ENCODE measurements at regions not wholly inside any gene's neighbourhood (a gene's known extent, or its start where the extent isn't known, plus 50 kb on each side); places are given as distances from the start of the nearest gene placed in this dataset.

DNA sequence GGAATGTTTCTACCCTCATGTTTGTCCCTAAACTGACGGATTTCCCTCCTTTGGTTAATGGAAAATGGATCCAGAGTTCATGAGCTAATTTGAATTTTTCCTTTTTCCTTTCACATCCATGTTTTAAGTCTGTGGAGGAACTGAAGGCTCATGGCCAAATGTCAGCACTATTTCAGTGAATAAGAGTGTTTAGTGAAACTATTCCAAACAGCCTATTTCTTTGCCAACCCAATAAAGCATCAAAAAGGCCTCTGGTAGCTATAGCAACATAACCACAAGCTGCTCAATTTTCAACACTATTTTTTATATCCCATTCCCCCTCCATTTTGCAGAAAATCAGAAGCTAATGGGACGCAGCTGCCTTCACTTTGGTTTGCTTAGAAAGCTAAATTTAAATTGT, 1454.1 kb downstream of the GATA3 start:
- Histone ChIP-seq H3K9ac (ENCODE audit: low read depth, low read length) (no peak overlapping the region), H4K20me1 (ENCODE audit: insufficient read depth, low read length) (no peaks in the 10 kb centered on the region), H4K8ac (ENCODE audit: low read depth in 2 of 2, low read length in 2 of 2) (no peak overlapping the region), H2BK120ac (ENCODE audit: low read depth, low read length) (no peak overlapping the region), H3K4ac (ENCODE audit: low read depth, low read length) (no peak overlapping the region), H2AFZ (replicated peaks; ENCODE audit: low read length, poor library complexity) (no peak overlapping the region), H3K4me3 (ENCODE audit: insufficient read depth, low read depth, low read length) (no peak overlapping the region), H2AK5ac (ENCODE audit: low read depth, low read length) (no peak overlapping the region), H4K5ac (ENCODE audit: low read depth, low read length) (no peak overlapping the region), H3K56ac (ENCODE audit: extremely low read depth, insufficient read depth, low read length) (no peak overlapping the region), H3K18ac (ENCODE audit: low read depth, low read length) (no peak overlapping the region), H3K4me2 (ENCODE audit: low read depth, low read length) (no peak overlapping the region), H3K9me3 (ENCODE audit: control insufficient read depth, insufficient read depth, low read length) (no peaks in the 10 kb centered on the region), H2BK20ac (ENCODE audit: low read depth, low read length) (no peak overlapping the region), H3K23ac (ENCODE audit: low read depth, low read length) (no peak overlapping the region), H3K4me1 (ENCODE audit: control insufficient read depth, insufficient read depth, low read length) (no peaks in the 10 kb centered on the region), H3K36me3 (ENCODE audit: control insufficient read depth, insufficient read depth, low read length) (no peaks in the 10 kb centered on the region), H2BK15ac (ENCODE audit: low read depth, low read length) (no peak overlapping the region), H3K79me1 (ENCODE audit: low read depth in 1 of 2, low read length in 2 of 2) (no peaks in the 10 kb centered on the region), H3K9me1 (ENCODE audit: insufficient read depth, low read length) (no peaks in the 10 kb centered on the region), H3K14ac (replicated peaks; ENCODE audit: low read depth, low read length) (no peak overlapping the region), H2AK9ac (replicated peaks; ENCODE audit: low read depth, low read length, poor library complexity) (no peak overlapping the region), H4K91ac (ENCODE audit: insufficient read depth, low read depth, low read length) (no peak overlapping the region), H2BK5ac (ENCODE audit: low read depth, low read length, poor library complexity, severe bottlenecking) (no peak overlapping the region), H3K27me3 (ENCODE audit: control insufficient read depth, insufficient read depth, low read length) (no peaks in the 10 kb centered on the region), H3K27ac (ENCODE audit: insufficient read depth, low read length) (no peak overlapping the region)
- intact Hi-C loops (cut with micrococcal nuclease) = no loop called here
- POLR2A ChIA-PET (ENCODE audit: unreplicated experiment) = no interaction called here
- dilution Hi-C loops (cut with HindIII; ENCODE audit: low sequenced_read_pairs, unreplicated experiment) = no loop called here
- WGBS, 2 experiments (ENCODE audit: extremely low coverage in 2 of 2, insufficient read length in 1 of 2) = no CpG with 5 or more reads among the region's 2 CpGs
- BruUV-seq (replicated peaks) = no TSS peak
- ATAC-seq (ENCODE audit: low read depth) (no peak; the same call in 1 of the 2 replicates), DNase-seq (no peak)
- CTCF ChIA-PET = no interaction called here
- in situ Hi-C loops (cut with MboI; ENCODE audit: low sequenced_read_pairs) = no loop called here
- TF ChIP-seq CHD1 (IDR thresholded peaks at IDR 0.05; ENCODE audit: low read depth, low read length) (no peak), POLR2A (IDR thresholded peaks at IDR 0.05; ENCODE audit: low read depth, low read length) (no peak), RCOR1 (IDR thresholded peaks at IDR 0.05; ENCODE audit: insufficient replicate concordance, low read length) (no peak), RAD21 (IDR thresholded peaks at IDR 0.05; ENCODE audit: low read length) (no peak), SMC3 (IDR thresholded peaks at IDR 0.05; ENCODE audit: low read depth, low read length) (no peak), CEBPB (IDR thresholded peaks at IDR 0.05; ENCODE audit: low read depth, low read length) (no peak), MAZ (IDR thresholded peaks at IDR 0.05; ENCODE audit: borderline replicate concordance, low read depth, low read length) (no peak), BHLHE40 (IDR thresholded peaks at IDR 0.05; ENCODE audit: low read depth, low read length) (no peak), RFX5 (IDR thresholded peaks at IDR 0.05; ENCODE audit: low read depth, low read length) (no peak), MAFK (IDR thresholded peaks at IDR 0.05; ENCODE audit: low read depth, low read length) (no peak)
- TF ChIP-seq, protein P1, sequence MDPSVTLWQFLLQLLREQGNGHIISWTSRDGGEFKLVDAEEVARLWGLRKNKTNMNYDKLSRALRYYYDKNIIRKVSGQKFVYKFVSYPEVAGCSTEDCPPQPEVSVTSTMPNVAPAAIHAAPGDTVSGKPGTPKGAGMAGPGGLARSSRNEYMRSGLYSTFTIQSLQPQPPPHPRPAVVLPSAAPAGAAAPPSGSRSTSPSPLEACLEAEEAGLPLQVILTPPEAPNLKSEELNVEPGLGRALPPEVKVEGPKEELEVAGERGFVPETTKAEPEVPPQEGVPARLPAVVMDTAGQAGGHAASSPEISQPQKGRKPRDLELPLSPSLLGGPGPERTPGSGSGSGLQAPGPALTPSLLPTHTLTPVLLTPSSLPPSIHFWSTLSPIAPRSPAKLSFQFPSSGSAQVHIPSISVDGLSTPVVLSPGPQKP (IDR thresholded peaks at IDR 0.05; ENCODE audit: borderline replicate concordance, low read depth, low read length) = no peak

Data from IMR-90 (cell line).